Neural progenitor cell (in vitro differentiated cells): ENCODE measurements at regions not wholly inside any gene's neighbourhood (a gene's known extent, or its start where the extent isn't known, plus 50 kb on each side); places are given as distances from the start of the nearest gene placed in this dataset.

Source experiments
- DNase-seq: peaks from one replicate; pipeline ENCODE4 v3.0.0-alpha.2; 2016; ENCODE audit warnings: low spot score
- H2AFZ ChIP-seq: fragments of 200-600 bp; sonication (generic); replicated peaks from 2 replicates; pipeline ENCODE4 v1.6.1; 2016; ENCODE audit warnings: antibody characterized with exemption
- H3F3A ChIP-seq: fragments of 200-600 bp; sonication (generic); 2 replicates; pipeline ENCODE4 v1.6.1; 2016; ENCODE audit warnings: antibody characterized with exemption, low read depth
- H3K27ac ChIP-seq: fragments of 200-600 bp; sonication (generic); 2 replicates; pipeline ENCODE4 v1.5.1; 2016; ENCODE audit warnings: mild to moderate bottlenecking
- H3K27me3 ChIP-seq: fragments of 200-600 bp; sonication (generic); 2 replicates; pipeline ENCODE4 v1.6.1; 2016; ENCODE audit warnings: mild to moderate bottlenecking, moderate library complexity
- H3K36me3 ChIP-seq: fragments of 200-600 bp; sonication (generic); 2 replicates; pipeline ENCODE4 v1.5.1; 2016
- H3K4me1 ChIP-seq: fragments of 200-600 bp; sonication (generic); 2 replicates; pipeline ENCODE4 v1.6.1; 2016; ENCODE audit warnings: mixed run types
- H3K4me2 ChIP-seq: fragments of 200-600 bp; sonication (generic); 2 replicates; pipeline ENCODE4 v1.6.1; 2016
- H3K4me3 ChIP-seq: fragments of 200-600 bp; sonication (generic); 2 replicates; pipeline ENCODE4 v1.5.1; 2016
- H3K79me2 ChIP-seq: fragments of 200-600 bp; sonication (generic); 2 replicates; pipeline ENCODE4 v1.6.1; 2016; ENCODE audit warnings: low read depth
- H3K9ac ChIP-seq: fragments of 200-600 bp; sonication (generic); 2 replicates; pipeline ENCODE4 v1.6.1; 2016
- H3K9me3 ChIP-seq: fragments of 200-600 bp; sonication (generic); 2 replicates; pipeline ENCODE4 v1.5.1; 2016; ENCODE audit warnings: low read depth
- H4K20me1 ChIP-seq: fragments of 200-600 bp; sonication (generic); 2 replicates; pipeline ENCODE4 v1.6.1; 2016; ENCODE audit warnings: low read depth
- H3K27ac Mint-ChIP-seq: 3 replicates; pipeline ENCODE4 v1.8.0; 2021; ENCODE audit warnings: mixed read lengths
- H3K27me3 Mint-ChIP-seq: 2 replicates; pipeline ENCODE4 v1.8.0; 2022; ENCODE audit warnings: low read depth, mild to moderate bottlenecking, inconsistent platforms, moderate library complexity, mixed read lengths; ENCODE audit not compliant: insufficient read depth
- H3K36me3 Mint-ChIP-seq: 3 replicates; pipeline ENCODE4 v1.8.0; 2021; ENCODE audit warnings: mixed read lengths
- H3K4me1 Mint-ChIP-seq: 3 replicates; pipeline ENCODE4 v1.8.0; 2021; ENCODE audit warnings: mixed read lengths
- H3K4me3 Mint-ChIP-seq: 3 replicates; pipeline ENCODE4 v1.8.0; 2021; ENCODE audit warnings: mild to moderate bottlenecking, moderate library complexity, mixed read lengths
- H3K9me3 Mint-ChIP-seq: 3 replicates; pipeline ENCODE4 v1.8.0; 2020; ENCODE audit warnings: mixed read lengths
- CTCF ChIP-seq: fragments of 200-600 bp; sonication (generic); IDR thresholded peaks from 2 replicates; pipeline ENCODE4 v1.5.1; 2017; ENCODE audit warnings: antibody characterized with exemption, mild to moderate bottlenecking
- EZH2 ChIP-seq: fragments of 200-600 bp; sonication (generic); IDR thresholded peaks from 2 replicates; pipeline ENCODE4 v1.6.1; 2017; ENCODE audit warnings: antibody characterized with exemption, mild to moderate bottlenecking, moderate library complexity
- EZH2phosphoT487 ChIP-seq: fragments of 200-600 bp; sonication (generic); IDR thresholded peaks from 2 replicates; pipeline ENCODE4 v1.6.1; 2017; ENCODE audit warnings: antibody characterized with exemption

GRCh38 chr2:204143216-204144014 lies 206.9 kb downstream of the ICOS start:
- Mint-ChIP-seq H3K9me3 (peaks cover 3% of the 10 kb centered on the region), H3K4me1 (peaks cover 37% of the 10 kb centered on the region), H3K4me3 (no peak overlapping the region), H3K27ac (no peak overlapping the region), H3K36me3 (no peaks in the 10 kb centered on the region), H3K27me3 (peaks cover 4% of the 10 kb centered on the region)
- Histone ChIP-seq H3K27me3 (no peaks in the 10 kb centered on the region), H2AFZ (no peak overlapping the region), H3K9ac (no peak overlapping the region), H3K4me2 (no peak overlapping the region), H3K36me3 (no peaks in the 10 kb centered on the region), H3K27ac (no peak overlapping the region), H3K4me1 (peaks cover 11% of the 10 kb centered on the region), H3K79me2 (no peaks in the 10 kb centered on the region), H4K20me1 (no peaks in the 10 kb centered on the region), H3K4me3 (no peak overlapping the region), H3K9me3 (no peaks in the 10 kb centered on the region), H3F3A (peaks cover 3% of the 10 kb centered on the region)
- TF ChIP-seq EZH2 (no peak), CTCF (no peak), EZH2phosphoT487 (no peak)
- DNase-seq: no peak

GRCh38 chr2:204144492-204144891 lies 207.9 kb downstream of the ICOS start:
- H3K9me3 Mint-ChIP-seq: peaks cover 9% of the 10 kb centered on the region
- no peaks in the 10 kb centered on the region for H3K79me2 ChIP-seq
- H3K27ac Mint-ChIP-seq: no peak overlapping the region

DNA sequence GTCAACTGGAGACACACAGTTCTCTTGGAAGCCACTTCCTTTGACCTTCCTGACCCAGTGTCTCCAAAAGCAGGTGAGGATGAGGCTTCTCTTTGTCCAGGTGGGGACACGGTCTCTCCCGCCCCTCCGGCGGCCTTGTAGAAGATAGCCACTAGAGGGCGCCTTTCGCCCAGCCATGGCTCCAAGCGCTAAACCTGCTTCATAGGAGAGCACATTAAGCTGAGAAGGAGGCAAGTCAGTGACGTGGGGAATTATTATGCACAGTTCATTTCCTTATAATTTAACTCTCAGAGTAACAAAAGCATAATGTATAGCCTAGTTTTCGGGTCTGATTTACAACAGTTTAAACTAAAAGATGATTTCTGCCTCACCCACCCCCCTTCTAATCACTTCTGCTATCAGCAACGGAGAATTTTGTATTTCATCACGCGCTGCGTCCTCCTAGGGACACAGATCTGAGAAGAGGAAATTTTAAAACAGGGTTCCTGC lies 208.7 kb downstream of the ICOS start:
- Mint-ChIP-seq H3K4me1 (peaks cover 32% of the 10 kb centered on the region), H3K36me3 (no peaks in the 10 kb centered on the region), H3K4me3 (no peak overlapping the region), H3K27ac (no peak overlapping the region), H3K9me3 (peaks cover 9% of the 10 kb centered on the region), H3K27me3 (peaks cover 6% of the 10 kb centered on the region)
- H3K36me3 ChIP-seq: no peaks in the 10 kb centered on the region
- H3K9me3 ChIP-seq: no peaks in the 10 kb centered on the region
- H4K20me1 ChIP-seq: no peaks in the 10 kb centered on the region
- peaks cover 10% of the 10 kb centered on the region for H3K4me1 ChIP-seq
- peak overlapping the region; percentile 83 for H2AFZ ChIP-seq
- peak; percentile 89 for DNase-seq
- H3K27ac ChIP-seq: no peak overlapping the region
- no peaks in the 10 kb centered on the region for H3K79me2 ChIP-seq
- TF ChIP-seq EZH2 (no peak), EZH2phosphoT487 (no peak), CTCF (peak; percentile 98)
- no peak overlapping the region for H3K9ac ChIP-seq
- peak overlapping the region; percentile 35 for H3K4me3 ChIP-seq
- H3F3A ChIP-seq: no peaks in the 10 kb centered on the region
- peak overlapping the region; percentile 69 for H3K4me2 ChIP-seq
- H3K27me3 ChIP-seq: no peaks in the 10 kb centered on the region

More at GRCh38 chr2:204144492-204144891, 207.9 kb downstream of the ICOS start:
- Histone ChIP-seq H3K9me3 (no peaks in the 10 kb centered on the region), H3F3A (peaks cover 3% of the 10 kb centered on the region), H2AFZ (no peak overlapping the region), H3K9ac (no peak overlapping the region), H3K4me3 (no peak overlapping the region), H3K36me3 (no peaks in the 10 kb centered on the region), H4K20me1 (no peaks in the 10 kb centered on the region), H3K27me3 (no peaks in the 10 kb centered on the region), H3K27ac (no peak overlapping the region), H3K4me1 (peaks cover 11% of the 10 kb centered on the region), H3K4me2 (no peak overlapping the region)
- no peak for DNase-seq
- Mint-ChIP-seq H3K4me1 (peaks cover 37% of the 10 kb centered on the region), H3K27me3 (peaks cover 6% of the 10 kb centered on the region), H3K4me3 (no peak overlapping the region), H3K36me3 (no peaks in the 10 kb centered on the region)
- TF ChIP-seq EZH2phosphoT487 (no peak), CTCF (no peak), EZH2 (no peak)
